ENCODE measurements at regions not wholly inside any gene's neighbourhood (a gene's known extent, or its start where the extent isn't known, plus 50 kb on each side); places are given as distances from the start of the nearest gene placed in this dataset.

DNA sequence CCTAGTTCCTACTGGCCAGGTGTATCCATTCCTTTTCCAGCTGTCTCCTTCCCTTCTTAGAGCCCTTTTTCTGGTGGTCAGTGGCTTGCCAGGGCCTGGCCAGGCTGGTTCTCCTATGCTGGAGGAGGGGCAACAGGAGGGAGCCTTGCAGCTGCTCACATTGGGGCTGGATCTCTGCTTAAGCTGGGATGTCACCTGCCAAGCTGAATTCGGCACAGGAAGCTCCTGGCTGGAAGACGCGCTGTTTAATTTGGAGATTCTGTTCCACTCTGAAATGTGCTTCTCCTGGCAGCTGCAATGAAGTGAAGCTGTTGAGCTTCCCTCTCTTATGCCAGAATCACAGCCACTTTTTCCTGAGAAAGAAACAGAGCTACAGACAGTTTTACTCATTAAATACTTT lies 56.0 kb upstream of the POU3F1 start:
- Histone ChIP-seq H3F3A (ENCODE audit: control insufficient read depth, insufficient read depth) (no peaks in the 10 kb centered on the region), H3K27ac (ENCODE audit: low read depth, low read length) (no peak overlapping the region), H3K36me3 (ENCODE audit: control insufficient read depth, low read length) (no peaks in the 10 kb centered on the region), H3K79me2 (ENCODE audit: control insufficient read depth, low read length) (no peaks in the 10 kb centered on the region), H3K9me3 (ENCODE audit: control insufficient read depth, insufficient read depth, low read length) (no peaks in the 10 kb centered on the region), H3K9me2 (replicated peaks; ENCODE audit: control insufficient read depth, low read length) (no peaks in the 10 kb centered on the region), H3K27me3 (ENCODE audit: control insufficient read depth, low read length) (peaks cover 11% of the 10 kb centered on the region), H3K4me1 (ENCODE audit: control insufficient read depth, low read length) (peaks cover 5% of the 10 kb centered on the region; the same call in 1 of the 2 replicates), H4K20me1 (ENCODE audit: control insufficient read depth, insufficient read depth, low read depth, low read length) (no peaks in the 10 kb centered on the region), H3K4me2 (ENCODE audit: low read length) (no peak overlapping the region), H3K4me3 (ENCODE audit: low read length) (no peak overlapping the region)
- TF ChIP-seq, protein P1, sequence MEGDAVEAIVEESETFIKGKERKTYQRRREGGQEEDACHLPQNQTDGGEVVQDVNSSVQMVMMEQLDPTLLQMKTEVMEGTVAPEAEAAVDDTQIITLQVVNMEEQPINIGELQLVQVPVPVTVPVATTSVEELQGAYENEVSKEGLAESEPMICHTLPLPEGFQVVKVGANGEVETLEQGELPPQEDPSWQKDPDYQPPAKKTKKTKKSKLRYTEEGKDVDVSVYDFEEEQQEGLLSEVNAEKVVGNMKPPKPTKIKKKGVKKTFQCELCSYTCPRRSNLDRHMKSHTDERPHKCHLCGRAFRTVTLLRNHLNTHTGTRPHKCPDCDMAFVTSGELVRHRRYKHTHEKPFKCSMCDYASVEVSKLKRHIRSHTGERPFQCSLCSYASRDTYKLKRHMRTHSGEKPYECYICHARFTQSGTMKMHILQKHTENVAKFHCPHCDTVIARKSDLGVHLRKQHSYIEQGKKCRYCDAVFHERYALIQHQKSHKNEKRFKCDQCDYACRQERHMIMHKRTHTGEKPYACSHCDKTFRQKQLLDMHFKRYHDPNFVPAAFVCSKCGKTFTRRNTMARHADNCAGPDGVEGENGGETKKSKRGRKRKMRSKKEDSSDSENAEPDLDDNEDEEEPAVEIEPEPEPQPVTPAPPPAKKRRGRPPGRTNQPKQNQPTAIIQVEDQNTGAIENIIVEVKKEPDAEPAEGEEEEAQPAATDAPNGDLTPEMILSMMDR (IDR thresholded peaks at IDR 0.05; ENCODE audit: low read depth, low read length, poor library complexity, severe bottlenecking) = no peak
- TF ChIP-seq EZH2phosphoT487 (IDR thresholded peaks at IDR 0.05; ENCODE audit: borderline replicate concordance, low read length) = no peak

DNA sequence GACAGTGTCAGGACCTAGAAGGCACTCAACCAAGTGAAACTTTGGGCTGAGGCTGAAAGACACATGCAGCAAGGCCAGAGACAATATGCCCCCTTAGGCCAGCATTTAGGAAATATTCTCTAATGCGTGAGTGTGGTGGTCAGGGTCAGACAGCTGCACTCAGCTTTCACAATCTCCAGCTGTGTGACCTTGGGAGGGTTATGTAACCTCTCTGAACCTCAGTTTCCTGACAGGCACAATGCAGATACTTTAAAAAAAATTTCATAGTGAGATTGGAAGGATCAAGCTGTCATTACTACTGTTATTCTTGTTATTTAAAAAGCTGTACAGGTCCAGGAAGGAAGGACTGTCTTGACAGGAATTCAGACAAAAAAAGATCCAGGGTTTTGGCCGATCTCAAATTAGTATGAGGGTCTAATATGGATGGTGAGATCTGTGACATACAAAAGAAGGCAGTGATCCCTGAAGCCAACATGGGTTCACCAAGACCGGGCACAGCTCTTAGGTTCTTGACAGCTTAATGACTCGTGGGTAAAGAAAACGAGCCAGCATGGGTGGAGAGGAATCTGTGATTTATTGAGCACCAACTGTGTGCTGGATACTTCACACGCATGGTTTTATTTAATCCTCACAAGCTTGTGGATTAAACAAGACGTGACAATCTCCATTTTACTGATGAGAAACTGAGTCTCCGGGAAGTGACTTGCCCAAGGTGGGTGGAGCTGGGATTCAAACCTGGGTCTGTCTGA lies 54.6 kb upstream of the POU3F1 start:
- Histone ChIP-seq H4K20me1 (ENCODE audit: control insufficient read depth, insufficient read depth, low read depth, low read length) (no peaks in the 10 kb centered on the region), H3K79me2 (ENCODE audit: control insufficient read depth, low read length) (no peaks in the 10 kb centered on the region), H3K9me2 (replicated peaks; ENCODE audit: control insufficient read depth, low read length) (no peaks in the 10 kb centered on the region), H3K4me1 (ENCODE audit: control insufficient read depth, low read length) (no peaks in the 10 kb centered on the region), H3K36me3 (ENCODE audit: control insufficient read depth, low read length) (no peaks in the 10 kb centered on the region), H3K27ac (ENCODE audit: low read depth, low read length) (no peak overlapping the region), H3K9me3 (ENCODE audit: control insufficient read depth, insufficient read depth, low read length) (no peaks in the 10 kb centered on the region), H3K27me3 (ENCODE audit: control insufficient read depth, low read length) (peaks cover 11% of the 10 kb centered on the region), H3F3A (ENCODE audit: control insufficient read depth, insufficient read depth) (no peaks in the 10 kb centered on the region), H3K4me3 (ENCODE audit: low read length) (no peak overlapping the region), H3K4me2 (ENCODE audit: low read length) (no peak overlapping the region)
- TF ChIP-seq, protein P1 (IDR thresholded peaks at IDR 0.05; ENCODE audit: low read depth, low read length, poor library complexity, severe bottlenecking) = no peak
- no peak for TF ChIP-seq EZH2phosphoT487 (IDR thresholded peaks at IDR 0.05; ENCODE audit: borderline replicate concordance, low read length)

DNA sequence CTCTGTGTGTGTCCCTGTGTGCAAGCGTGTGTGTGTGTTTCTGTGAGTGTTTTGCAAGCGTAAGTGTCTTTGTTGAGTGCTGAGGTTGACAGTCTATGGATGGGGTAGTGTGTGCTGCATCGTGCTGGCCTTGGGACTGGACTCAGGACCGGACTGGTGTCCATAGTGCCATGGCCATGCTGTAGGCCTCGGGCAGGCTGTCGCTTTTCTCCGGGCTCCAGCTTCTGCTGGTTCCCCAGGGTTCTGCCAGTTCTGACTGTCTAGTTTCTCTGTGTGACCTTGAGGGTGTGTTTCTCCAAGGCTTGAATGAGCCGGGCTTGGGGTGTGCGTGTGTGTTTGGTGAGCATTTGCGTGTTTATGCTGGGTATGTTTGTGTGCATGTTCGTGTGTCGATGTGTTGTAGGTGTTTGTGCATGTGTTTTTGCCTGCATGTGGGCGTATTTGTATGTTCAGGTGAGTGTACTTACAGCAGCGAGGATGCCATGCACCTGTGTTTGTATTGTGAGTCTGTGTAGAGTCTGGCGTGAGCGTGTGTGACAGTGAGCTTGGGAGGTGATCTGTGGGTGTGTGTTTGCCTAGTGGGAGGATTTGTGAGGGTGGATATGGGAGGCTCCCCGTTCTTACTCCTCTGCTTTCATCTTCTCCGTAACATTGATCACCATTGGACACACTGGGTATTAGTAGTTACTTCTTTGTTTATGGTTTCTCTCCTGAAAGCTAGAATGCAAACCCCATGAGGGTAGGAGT lies 51.7 kb upstream of the POU3F1 start:
- H3K9me3 ChIP-seq (ENCODE audit: control insufficient read depth, insufficient read depth, low read length) = no peaks in the 10 kb centered on the region
- TF ChIP-seq, protein P1 (IDR thresholded peaks at IDR 0.05; ENCODE audit: low read depth, low read length, poor library complexity, severe bottlenecking) = no peak
- no peak for TF ChIP-seq EZH2phosphoT487 (IDR thresholded peaks at IDR 0.05; ENCODE audit: borderline replicate concordance, low read length)
- no peaks in the 10 kb centered on the region for H3K9me2 ChIP-seq (replicated peaks; ENCODE audit: control insufficient read depth, low read length)
- H3K79me2 ChIP-seq (ENCODE audit: control insufficient read depth, low read length) = no peaks in the 10 kb centered on the region
- H3K36me3 ChIP-seq (ENCODE audit: control insufficient read depth, low read length) = no peaks in the 10 kb centered on the region
- H3F3A ChIP-seq (ENCODE audit: control insufficient read depth, insufficient read depth) = no peaks in the 10 kb centered on the region
- no peaks in the 10 kb centered on the region for H3K4me1 ChIP-seq (ENCODE audit: control insufficient read depth, low read length)
- H3K4me3 ChIP-seq (ENCODE audit: low read length) = no peak overlapping the region
- H3K4me2 ChIP-seq (ENCODE audit: low read length) = no peak overlapping the region
- H3K27me3 ChIP-seq (ENCODE audit: control insufficient read depth, low read length) = peaks cover 18% of the 10 kb centered on the region
- no peak overlapping the region for H3K27ac ChIP-seq (ENCODE audit: low read depth, low read length)
- H4K20me1 ChIP-seq (ENCODE audit: control insufficient read depth, insufficient read depth, low read depth, low read length) = no peaks in the 10 kb centered on the region

Data from DOHH2 (cell line).